Liver (tissue), 8 donors: ENCODE measurements at regions not wholly inside any gene's neighbourhood (a gene's known extent, or its start where the extent isn't known, plus 50 kb on each side); places are given as distances from the start of the nearest gene placed in this dataset.

ENCODE experiments used
- DNase-seq: peaks from one replicate; pipeline ENCODE4 v3.0.0-alpha.2; 2017; ENCODE audit warnings: low spot score
- H3K27ac ChIP-seq, 2 donors: one replicate each; pipeline ENCODE4 v1.7.0; 2013; ENCODE audit warnings: inconsistent platforms in 2 of 2, low read length in 2 of 2, control low read depth in 1 of 2, low read depth in 1 of 2, mild to moderate bottlenecking in 1 of 2
- H3K27me3 ChIP-seq, 4 donors: one replicate each; pipeline versions ENCODE4 v1.6.1 to v1.7.0; 2013; ENCODE audit warnings: low read length in 3 of 4, inconsistent platforms in 1 of 4, mild to moderate bottlenecking in 1 of 4, moderate library complexity in 1 of 4; ENCODE audit not compliant: control insufficient read depth in 4 of 4, insufficient read depth in 4 of 4
- H3K36me3 ChIP-seq, 4 donors: one replicate each; pipeline versions ENCODE4 v1.6.1 to v1.7.0; 2013; ENCODE audit warnings: low read length in 3 of 4, mild to moderate bottlenecking in 3 of 4, low read depth in 1 of 4, moderate library complexity in 1 of 4; ENCODE audit not compliant: control insufficient read depth in 4 of 4, insufficient read depth in 3 of 4
- H3K4me1 ChIP-seq, 4 donors: one replicate each; pipeline versions ENCODE4 v1.6.1 to v1.7.0; 2013; ENCODE audit warnings: low read length in 3 of 4, mild to moderate bottlenecking in 3 of 4, moderate library complexity in 1 of 4; ENCODE audit not compliant: control insufficient read depth in 4 of 4, insufficient read depth in 4 of 4
- H3K4me3 ChIP-seq, 3 donors: one replicate each; pipeline versions ENCODE4 v1.6.1 to v1.7.0; 2013; ENCODE audit warnings: low read length in 3 of 3, control low read depth in 1 of 3, low read depth in 1 of 3, mild to moderate bottlenecking in 1 of 3
- H3K9ac ChIP-seq, 2 donors: one replicate each; pipeline ENCODE4 v1.7.0; 2013; ENCODE audit warnings: low read length in 2 of 2, mild to moderate bottlenecking in 2 of 2, moderate library complexity in 2 of 2, control low read depth in 1 of 2, low read depth in 1 of 2
- H3K9me3 ChIP-seq, 4 donors: one replicate each; pipeline versions ENCODE4 v1.6.1 to v1.7.0; 2013; ENCODE audit warnings: low read length in 3 of 4; ENCODE audit not compliant: control insufficient read depth in 4 of 4
- EGR1 ChIP-seq, 2 donors: IDR thresholded peaks; 2 replicates each; pipeline ENCODE4 v1.6.1; 2016 to 2018; ENCODE audit warnings: antibody characterized with exemption in 2 of 2, low read depth in 2 of 2
- FOXA1 ChIP-seq: IDR thresholded peaks from 2 replicates; pipeline ENCODE4 v1.6.1; 2016; ENCODE audit warnings: antibody characterized with exemption
- FOXA2 ChIP-seq: IDR thresholded peaks from 2 replicates; pipeline ENCODE4 v1.6.1; 2016; ENCODE audit warnings: antibody characterized with exemption
- HNF4A ChIP-seq, 2 donors: conservative IDR thresholded peaks; 2 replicates each; pipeline ENCODE4 v1.6.1; 2016; ENCODE audit warnings: antibody characterized with exemption in 2 of 2, mild to moderate bottlenecking in 2 of 2
- HNF4G ChIP-seq: IDR thresholded peaks from 2 replicates; pipeline ENCODE4 v1.6.1; 2016; ENCODE audit warnings: antibody characterized with exemption
- JUND ChIP-seq, 2 donors: IDR thresholded peaks; 2 replicates each; pipeline ENCODE4 v1.6.1; 2016; ENCODE audit warnings: antibody characterized with exemption in 2 of 2
- NR2F2 ChIP-seq: IDR thresholded peaks from 2 replicates; pipeline ENCODE4 v1.6.1; 2016; ENCODE audit warnings: antibody characterized with exemption
- RAD21 ChIP-seq, 2 donors: IDR thresholded peaks; 2 replicates each; pipeline ENCODE4 v1.6.1; 2016; ENCODE audit warnings: antibody characterized with exemption in 2 of 2, mild to moderate bottlenecking in 2 of 2
- RXRA ChIP-seq, 2 donors: IDR thresholded peaks; 2 replicates each; pipeline ENCODE4 v1.6.1; 2017 to 2018; ENCODE audit warnings: antibody characterized with exemption in 2 of 2, mild to moderate bottlenecking in 1 of 2
- SP1 ChIP-seq: IDR thresholded peaks from 2 replicates; pipeline ENCODE4 v1.6.1; 2018; ENCODE audit warnings: antibody characterized with exemption, mild to moderate bottlenecking
- TAF1 ChIP-seq: conservative IDR thresholded peaks from 2 replicates; pipeline ENCODE4 v1.6.1; 2016; ENCODE audit warnings: antibody characterized with exemption, mild to moderate bottlenecking
- YY1 ChIP-seq: IDR thresholded peaks from 2 replicates; pipeline ENCODE4 v1.6.1; 2016; ENCODE audit warnings: antibody characterized with exemption, mild to moderate bottlenecking
- WGBS: extraction: QIAGEN DNeasy Blood & Tissue Kit; methylation state at CpG from one replicate; pipeline ENCODE4 v1.1.7; 2013; 5-methylcytosine and 5-hydroxymethylcytosine counted together
- TF ChIP-seq, protein P1 (sequence below): IDR thresholded peaks from 2 replicates; pipeline ENCODE4 v1.6.1; 2016; ENCODE audit warnings: antibody characterized with exemption
- TF ChIP-seq, protein P2 (sequence below): IDR thresholded peaks from 2 replicates; pipeline ENCODE4 v1.6.1; 2016; ENCODE audit warnings: antibody characterized with exemption, mild to moderate bottlenecking
- TF ChIP-seq, protein P3 (sequence below): IDR thresholded peaks from 2 replicates; pipeline ENCODE4 v1.6.1; 2016; ENCODE audit warnings: antibody characterized with exemption
- TF ChIP-seq, protein P4 (sequence below): IDR thresholded peaks from 2 replicates; pipeline ENCODE4 v1.6.1; 2016; ENCODE audit warnings: antibody characterized with exemption
- TF ChIP-seq, protein P5 (sequence below): fragments of 150-350 bp; IDR thresholded peaks from 2 replicates; pipeline ENCODE4 v1.5.1; 2017; ENCODE audit warnings: improper control_type of control experiment, low read depth, low read length; ENCODE audit not compliant: missing input control
- donor health status: healthy.
- donor health status: healthy.
- donor health status: healthy.
- donor health status: healthy.
- donor health status: healthy.

DNA sequence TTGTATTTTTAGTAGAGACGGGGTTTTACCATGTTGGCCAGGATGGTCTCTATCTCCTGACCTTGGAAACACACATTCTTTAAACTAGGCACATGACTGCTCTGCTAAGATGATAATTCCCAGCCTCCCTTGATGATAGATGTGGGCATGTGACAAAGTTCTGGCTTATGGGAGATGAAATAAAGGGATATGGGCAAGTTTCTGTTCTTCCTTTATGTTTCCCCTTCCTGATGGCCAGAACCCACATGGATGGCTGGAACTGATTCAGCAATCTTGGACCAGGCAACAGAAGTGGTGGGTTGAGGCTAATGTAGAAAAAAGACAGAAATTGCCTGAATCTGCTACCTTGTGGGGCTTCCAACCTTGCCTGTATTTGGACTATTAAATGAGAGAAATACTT lies 60.7 kb upstream of the NRP1 start:
- Histone ChIP-seq H3K27me3 (no peaks in the 10 kb centered on the region), H3K9ac (no peak overlapping the region), H3K36me3 (no peaks in the 10 kb centered on the region), H3K4me3 (no peak overlapping the region), H3K27ac (no peak overlapping the region), H3K9me3 (peaks cover 0 to 10% (median 7%) of the 10 kb centered on the region in 4 donors), H3K4me1 (no peaks in the 10 kb centered on the region)
- 85% methylated on average over 1 of the region's 1 CpG for WGBS
- TF ChIP-seq NR2F2 (no peak), FOXA2 (no peak), TAF1 (no peak), RAD21 (IDR thresholded peaks at IDR 0.05) (no peak), EGR1 (IDR thresholded peaks at IDR 0.05; ENCODE audit: low read depth in 2 of 2) (no peak)
- TF ChIP-seq, protein P1, sequence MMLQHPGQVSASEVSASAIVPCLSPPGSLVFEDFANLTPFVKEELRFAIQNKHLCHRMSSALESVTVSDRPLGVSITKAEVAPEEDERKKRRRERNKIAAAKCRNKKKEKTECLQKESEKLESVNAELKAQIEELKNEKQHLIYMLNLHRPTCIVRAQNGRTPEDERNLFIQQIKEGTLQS: no peak
- no peak for DNase-seq

DNA sequence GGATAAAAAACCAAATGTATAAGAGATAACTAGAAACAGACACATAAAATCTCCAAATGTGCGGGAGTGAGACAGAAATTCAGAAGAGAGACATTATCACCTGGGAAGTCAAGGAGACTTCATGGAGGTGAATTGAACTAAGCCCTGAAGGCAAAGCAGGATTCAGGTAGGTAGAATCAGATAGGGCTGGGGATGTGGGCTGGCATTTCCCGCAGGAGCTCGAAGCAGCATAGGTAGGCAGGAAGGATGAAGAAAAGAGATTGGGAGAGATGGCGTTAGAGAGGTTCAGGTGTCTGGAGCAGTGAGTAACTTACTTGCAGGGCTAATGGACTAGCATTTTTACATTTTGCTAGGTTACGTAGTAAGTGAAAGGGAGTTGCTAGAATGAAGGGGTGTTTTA lies 58.2 kb upstream of the NRP1 start:
- no peak for DNase-seq
- WGBS: 83% methylated on average over 5 of the region's 5 CpGs
- Histone ChIP-seq H3K27ac (no peak overlapping the region), H3K4me1 (no peaks in the 10 kb centered on the region), H3K4me3 (no peak overlapping the region), H3K9ac (no peak overlapping the region), H3K36me3 (no peaks in the 10 kb centered on the region), H3K27me3 (no peaks in the 10 kb centered on the region), H3K9me3 (peaks cover 0 to 10% (median 7%) of the 10 kb centered on the region in 4 donors)
- TF ChIP-seq, protein P2, sequence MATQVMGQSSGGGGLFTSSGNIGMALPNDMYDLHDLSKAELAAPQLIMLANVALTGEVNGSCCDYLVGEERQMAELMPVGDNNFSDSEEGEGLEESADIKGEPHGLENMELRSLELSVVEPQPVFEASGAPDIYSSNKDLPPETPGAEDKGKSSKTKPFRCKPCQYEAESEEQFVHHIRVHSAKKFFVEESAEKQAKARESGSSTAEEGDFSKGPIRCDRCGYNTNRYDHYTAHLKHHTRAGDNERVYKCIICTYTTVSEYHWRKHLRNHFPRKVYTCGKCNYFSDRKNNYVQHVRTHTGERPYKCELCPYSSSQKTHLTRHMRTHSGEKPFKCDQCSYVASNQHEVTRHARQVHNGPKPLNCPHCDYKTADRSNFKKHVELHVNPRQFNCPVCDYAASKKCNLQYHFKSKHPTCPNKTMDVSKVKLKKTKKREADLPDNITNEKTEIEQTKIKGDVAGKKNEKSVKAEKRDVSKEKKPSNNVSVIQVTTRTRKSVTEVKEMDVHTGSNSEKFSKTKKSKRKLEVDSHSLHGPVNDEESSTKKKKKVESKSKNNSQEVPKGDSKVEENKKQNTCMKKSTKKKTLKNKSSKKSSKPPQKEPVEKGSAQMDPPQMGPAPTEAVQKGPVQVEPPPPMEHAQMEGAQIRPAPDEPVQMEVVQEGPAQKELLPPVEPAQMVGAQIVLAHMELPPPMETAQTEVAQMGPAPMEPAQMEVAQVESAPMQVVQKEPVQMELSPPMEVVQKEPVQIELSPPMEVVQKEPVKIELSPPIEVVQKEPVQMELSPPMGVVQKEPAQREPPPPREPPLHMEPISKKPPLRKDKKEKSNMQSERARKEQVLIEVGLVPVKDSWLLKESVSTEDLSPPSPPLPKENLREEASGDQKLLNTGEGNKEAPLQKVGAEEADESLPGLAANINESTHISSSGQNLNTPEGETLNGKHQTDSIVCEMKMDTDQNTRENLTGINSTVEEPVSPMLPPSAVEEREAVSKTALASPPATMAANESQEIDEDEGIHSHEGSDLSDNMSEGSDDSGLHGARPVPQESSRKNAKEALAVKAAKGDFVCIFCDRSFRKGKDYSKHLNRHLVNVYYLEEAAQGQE: no peak
- TF ChIP-seq, protein P3, sequence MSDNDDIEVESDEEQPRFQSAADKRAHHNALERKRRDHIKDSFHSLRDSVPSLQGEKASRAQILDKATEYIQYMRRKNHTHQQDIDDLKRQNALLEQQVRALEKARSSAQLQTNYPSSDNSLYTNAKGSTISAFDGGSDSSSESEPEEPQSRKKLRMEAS: no peak
- TF ChIP-seq NR2F2 (no peak), RAD21 (IDR thresholded peaks at IDR 0.05) (no peak), EGR1 (IDR thresholded peaks at IDR 0.05; ENCODE audit: low read depth in 2 of 2) (no peak), JUND (IDR thresholded peaks at IDR 0.05) (no peak), TAF1 (no peak), YY1 (no peak), SP1 (no peak), RXRA (IDR thresholded peaks at IDR 0.05) (no peak), FOXA1 (no peak), HNF4G (no peak), HNF4A (conservative IDR thresholded peaks at IDR 0.05) (no peak)
- TF ChIP-seq, protein P4, sequence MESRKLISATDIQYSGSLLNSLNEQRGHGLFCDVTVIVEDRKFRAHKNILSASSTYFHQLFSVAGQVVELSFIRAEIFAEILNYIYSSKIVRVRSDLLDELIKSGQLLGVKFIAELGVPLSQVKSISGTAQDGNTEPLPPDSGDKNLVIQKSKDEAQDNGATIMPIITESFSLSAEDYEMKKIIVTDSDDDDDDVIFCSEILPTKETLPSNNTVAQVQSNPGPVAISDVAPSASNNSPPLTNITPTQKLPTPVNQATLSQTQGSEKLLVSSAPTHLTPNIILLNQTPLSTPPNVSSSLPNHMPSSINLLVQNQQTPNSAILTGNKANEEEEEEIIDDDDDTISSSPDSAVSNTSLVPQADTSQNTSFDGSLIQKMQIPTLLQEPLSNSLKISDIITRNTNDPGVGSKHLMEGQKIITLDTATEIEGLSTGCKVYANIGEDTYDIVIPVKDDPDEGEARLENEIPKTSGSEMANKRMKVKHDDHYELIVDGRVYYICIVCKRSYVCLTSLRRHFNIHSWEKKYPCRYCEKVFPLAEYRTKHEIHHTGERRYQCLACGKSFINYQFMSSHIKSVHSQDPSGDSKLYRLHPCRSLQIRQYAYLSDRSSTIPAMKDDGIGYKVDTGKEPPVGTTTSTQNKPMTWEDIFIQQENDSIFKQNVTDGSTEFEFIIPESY: no peak
- TF ChIP-seq, protein P1: no peak
- TF ChIP-seq, protein P5, sequence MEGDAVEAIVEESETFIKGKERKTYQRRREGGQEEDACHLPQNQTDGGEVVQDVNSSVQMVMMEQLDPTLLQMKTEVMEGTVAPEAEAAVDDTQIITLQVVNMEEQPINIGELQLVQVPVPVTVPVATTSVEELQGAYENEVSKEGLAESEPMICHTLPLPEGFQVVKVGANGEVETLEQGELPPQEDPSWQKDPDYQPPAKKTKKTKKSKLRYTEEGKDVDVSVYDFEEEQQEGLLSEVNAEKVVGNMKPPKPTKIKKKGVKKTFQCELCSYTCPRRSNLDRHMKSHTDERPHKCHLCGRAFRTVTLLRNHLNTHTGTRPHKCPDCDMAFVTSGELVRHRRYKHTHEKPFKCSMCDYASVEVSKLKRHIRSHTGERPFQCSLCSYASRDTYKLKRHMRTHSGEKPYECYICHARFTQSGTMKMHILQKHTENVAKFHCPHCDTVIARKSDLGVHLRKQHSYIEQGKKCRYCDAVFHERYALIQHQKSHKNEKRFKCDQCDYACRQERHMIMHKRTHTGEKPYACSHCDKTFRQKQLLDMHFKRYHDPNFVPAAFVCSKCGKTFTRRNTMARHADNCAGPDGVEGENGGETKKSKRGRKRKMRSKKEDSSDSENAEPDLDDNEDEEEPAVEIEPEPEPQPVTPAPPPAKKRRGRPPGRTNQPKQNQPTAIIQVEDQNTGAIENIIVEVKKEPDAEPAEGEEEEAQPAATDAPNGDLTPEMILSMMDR: no peak
